ENCODE measurements at regions not wholly inside any gene's neighbourhood (a gene's known extent, or its start where the extent isn't known, plus 50 kb on each side); places are given as distances from the start of the nearest gene placed in this dataset.

DNA sequence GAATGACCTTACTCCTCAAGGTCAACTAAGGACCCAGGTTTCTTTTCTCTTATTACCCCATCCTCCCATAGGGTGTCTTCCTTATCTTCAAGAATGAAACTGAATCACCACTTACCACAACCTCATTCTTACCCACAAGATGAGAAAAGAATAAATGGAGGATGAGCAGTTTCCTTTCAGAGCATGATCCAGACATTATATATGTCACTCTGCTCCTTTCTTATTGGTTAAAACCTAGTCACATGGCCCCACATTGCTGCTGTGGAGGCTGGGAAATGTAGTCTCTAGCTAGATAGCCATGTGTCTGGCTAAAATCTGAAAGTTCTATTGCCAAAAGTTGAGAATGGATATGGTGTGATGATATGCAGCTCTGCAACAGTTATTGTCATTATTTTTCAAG, 62.4 kb upstream of the RAI2 start:
- H3K27me3 ChIP-seq, result no peaks in the 10 kb centered on the region
- H3K4me3 ChIP-seq, result no peak overlapping the region
- ATAC-seq, result no peak
- TF ChIP-seq POLR2AphosphoS5 (IDR thresholded peaks at IDR 0.05) (no peak), EP300 (IDR thresholded peaks at IDR 0.05) (no peak), POLR2A (IDR thresholded peaks at IDR 0.05) (no peak)
- TF ChIP-seq, protein P1, sequence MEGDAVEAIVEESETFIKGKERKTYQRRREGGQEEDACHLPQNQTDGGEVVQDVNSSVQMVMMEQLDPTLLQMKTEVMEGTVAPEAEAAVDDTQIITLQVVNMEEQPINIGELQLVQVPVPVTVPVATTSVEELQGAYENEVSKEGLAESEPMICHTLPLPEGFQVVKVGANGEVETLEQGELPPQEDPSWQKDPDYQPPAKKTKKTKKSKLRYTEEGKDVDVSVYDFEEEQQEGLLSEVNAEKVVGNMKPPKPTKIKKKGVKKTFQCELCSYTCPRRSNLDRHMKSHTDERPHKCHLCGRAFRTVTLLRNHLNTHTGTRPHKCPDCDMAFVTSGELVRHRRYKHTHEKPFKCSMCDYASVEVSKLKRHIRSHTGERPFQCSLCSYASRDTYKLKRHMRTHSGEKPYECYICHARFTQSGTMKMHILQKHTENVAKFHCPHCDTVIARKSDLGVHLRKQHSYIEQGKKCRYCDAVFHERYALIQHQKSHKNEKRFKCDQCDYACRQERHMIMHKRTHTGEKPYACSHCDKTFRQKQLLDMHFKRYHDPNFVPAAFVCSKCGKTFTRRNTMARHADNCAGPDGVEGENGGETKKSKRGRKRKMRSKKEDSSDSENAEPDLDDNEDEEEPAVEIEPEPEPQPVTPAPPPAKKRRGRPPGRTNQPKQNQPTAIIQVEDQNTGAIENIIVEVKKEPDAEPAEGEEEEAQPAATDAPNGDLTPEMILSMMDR (IDR thresholded peaks at IDR 0.05), result no peak
- no peaks in the 10 kb centered on the region for H3K4me1 ChIP-seq
- H3K27ac ChIP-seq, result no peak overlapping the region
- H3K36me3 ChIP-seq, result no peaks in the 10 kb centered on the region
- H3K9me3 ChIP-seq, result no peaks in the 10 kb centered on the region

DNA sequence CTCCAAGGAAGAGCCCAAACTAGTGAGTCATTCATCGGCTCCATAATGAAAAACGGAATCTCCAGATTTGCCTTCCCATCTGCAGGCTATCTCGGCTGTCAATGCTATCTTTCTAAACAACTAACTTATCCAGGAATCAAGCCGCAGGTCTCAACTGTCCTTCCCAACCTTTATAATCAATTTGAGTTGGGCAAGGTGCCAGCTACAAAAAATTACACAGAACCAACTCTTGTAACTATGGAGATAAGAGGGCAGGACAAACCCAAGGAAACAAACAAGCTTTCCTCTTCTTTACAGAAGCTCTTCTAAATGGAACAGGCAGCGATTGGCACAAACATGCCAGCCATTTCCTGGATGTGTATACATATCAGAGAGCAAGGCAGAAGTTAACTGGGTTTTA, 61.2 kb upstream of the RAI2 start:
- no peaks in the 10 kb centered on the region for H3K36me3 ChIP-seq
- no peaks in the 10 kb centered on the region for H3K9me3 ChIP-seq
- 26 to 78% methylated on average over 3 to 4 of the region's 5 CpGs for WGBS, 2 donors (ENCODE audit: low coverage in 1 of 2)
- TF ChIP-seq EP300 (IDR thresholded peaks at IDR 0.05) (no peak), POLR2AphosphoS5 (IDR thresholded peaks at IDR 0.05) (no peak), POLR2A (IDR thresholded peaks at IDR 0.05) (no peak)
- TF ChIP-seq, protein P1 (IDR thresholded peaks at IDR 0.05), result no peak
- ATAC-seq, result no peak
- no peaks in the 10 kb centered on the region for H3K27me3 ChIP-seq
- H3K4me3 ChIP-seq, result no peak overlapping the region
- no peak overlapping the region for H3K27ac ChIP-seq
- no peaks in the 10 kb centered on the region for H3K4me1 ChIP-seq

DNA sequence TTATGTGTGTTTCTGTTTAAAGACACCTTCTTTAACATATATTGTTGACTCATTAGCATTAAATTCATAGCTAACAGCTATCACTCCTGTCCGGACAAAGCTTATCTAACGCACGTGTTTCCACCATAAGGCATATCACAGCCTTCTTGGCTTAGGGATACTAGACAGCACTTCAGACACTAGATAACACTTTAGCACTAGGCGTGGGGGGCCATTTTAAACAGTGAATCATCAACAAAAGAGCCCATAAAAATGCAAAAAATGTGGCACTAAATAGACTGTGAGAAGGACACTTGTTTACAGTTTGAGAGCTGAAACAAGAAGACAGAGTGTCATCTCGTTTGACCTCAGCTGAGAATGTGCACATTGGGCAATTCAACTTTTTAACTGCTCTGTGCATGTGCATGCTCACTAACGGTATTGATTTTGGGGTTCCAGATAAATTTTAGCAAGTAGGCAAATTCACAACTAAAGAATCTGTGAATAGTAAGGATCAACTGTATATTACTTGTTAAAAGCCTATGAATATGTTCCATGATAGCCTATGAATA, 58.9 kb upstream of the RAI2 start:
- no peaks in the 10 kb centered on the region for H3K4me1 ChIP-seq

DNA sequence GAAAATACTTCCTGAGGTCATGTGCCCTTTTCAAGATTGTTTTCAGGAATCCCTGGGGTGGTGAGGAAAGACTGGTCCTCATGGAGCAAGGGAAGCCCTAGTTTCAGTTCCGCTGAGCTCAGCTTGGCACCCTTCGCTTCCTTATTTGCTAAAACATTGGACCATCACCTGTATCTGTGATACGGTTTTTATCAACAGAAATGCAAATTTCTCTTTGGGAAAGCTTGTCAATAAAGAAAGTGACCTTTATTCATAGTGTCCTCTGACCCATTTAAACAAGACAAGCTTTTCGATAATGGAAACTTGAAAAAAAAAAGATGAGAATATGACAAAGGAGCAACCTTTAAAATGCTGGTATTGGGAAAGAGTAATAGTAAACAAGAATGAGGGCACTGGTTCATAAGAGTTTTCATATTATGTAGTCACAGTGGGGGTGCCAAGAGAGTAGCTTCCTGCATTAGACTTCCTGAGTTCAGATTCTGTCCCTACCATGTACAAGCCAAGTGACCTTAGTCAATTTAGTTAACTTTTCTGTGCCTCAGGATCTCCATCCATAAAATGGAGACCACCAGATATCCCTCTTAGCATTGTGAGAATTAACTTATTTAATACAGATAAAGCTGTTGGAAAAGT, 57.0 kb upstream of the RAI2 start:
- no peaks in the 10 kb centered on the region for H3K27me3 ChIP-seq
- no peak for ATAC-seq
- H3K4me3 ChIP-seq, result no peak overlapping the region
- WGBS, 2 donors (ENCODE audit: low coverage in 1 of 2), result 61% methylated on average over 3 of the region's 4 CpGs; no CpG with 5 or more reads in 1 of the 2 donors
- no peaks in the 10 kb centered on the region for H3K36me3 ChIP-seq
- no peak for TF ChIP-seq POLR2AphosphoS5 (IDR thresholded peaks at IDR 0.05)
- TF ChIP-seq, protein P1 (IDR thresholded peaks at IDR 0.05), result no peak
- TF ChIP-seq EP300 (IDR thresholded peaks at IDR 0.05), result no peak
- TF ChIP-seq POLR2A (IDR thresholded peaks at IDR 0.05), result no peak
- H3K27ac ChIP-seq, result no peak overlapping the region
- no peaks in the 10 kb centered on the region for H3K4me1 ChIP-seq
- no peaks in the 10 kb centered on the region for H3K9me3 ChIP-seq

More for the DNA sequence above, 58.9 kb upstream of the RAI2 start:
- no peak for ATAC-seq
- no peaks in the 10 kb centered on the region for H3K9me3 ChIP-seq
- H3K4me3 ChIP-seq, result no peak overlapping the region
- H3K36me3 ChIP-seq, result no peaks in the 10 kb centered on the region
- no peaks in the 10 kb centered on the region for H3K27me3 ChIP-seq
- no peak overlapping the region for H3K27ac ChIP-seq
- no peak for TF ChIP-seq POLR2A (IDR thresholded peaks at IDR 0.05)
- no peak for TF ChIP-seq POLR2AphosphoS5 (IDR thresholded peaks at IDR 0.05)
- TF ChIP-seq EP300 (IDR thresholded peaks at IDR 0.05), result no peak
- TF ChIP-seq, protein P1 (IDR thresholded peaks at IDR 0.05), result no peak
- WGBS, 2 donors (ENCODE audit: low coverage in 1 of 2), result 38 to 69% methylated on average over 2 to 6 of the region's 6 CpGs

DNA sequence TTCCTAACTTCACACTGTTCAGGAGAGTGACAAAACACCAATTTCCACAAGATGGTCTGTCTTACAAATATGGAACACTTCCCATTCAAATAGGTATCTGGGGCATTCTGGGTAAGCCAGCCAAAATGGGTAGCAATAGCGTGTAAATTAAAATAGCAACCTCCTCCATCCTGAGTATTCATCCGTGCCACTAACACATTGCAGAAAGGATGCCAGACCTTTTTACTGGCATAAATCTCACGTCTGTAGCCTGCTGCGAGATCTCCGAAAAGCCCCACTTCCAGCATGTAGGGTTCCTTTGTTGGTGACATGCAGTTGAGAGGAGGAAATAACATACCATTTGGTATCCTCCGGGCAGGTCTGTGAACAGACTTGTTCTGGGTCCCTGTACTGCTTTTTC, 52.7 kb upstream of the RAI2 start:
- no peaks in the 10 kb centered on the region for H3K4me1 ChIP-seq
- H3K36me3 ChIP-seq, result no peaks in the 10 kb centered on the region
- TF ChIP-seq EP300 (IDR thresholded peaks at IDR 0.05) (no peak), POLR2AphosphoS5 (IDR thresholded peaks at IDR 0.05) (no peak), POLR2A (IDR thresholded peaks at IDR 0.05) (no peak)
- TF ChIP-seq, protein P1 (IDR thresholded peaks at IDR 0.05), result no peak
- no peaks in the 10 kb centered on the region for H3K9me3 ChIP-seq
- 77 to 100% methylated on average over 1 to 6 of the region's 6 CpGs for WGBS, 2 donors (ENCODE audit: low coverage in 1 of 2)
- no peaks in the 10 kb centered on the region for H3K27me3 ChIP-seq
- no peak overlapping the region for H3K27ac ChIP-seq
- H3K4me3 ChIP-seq, result no peak overlapping the region
- no peak for ATAC-seq

Data from gastroesophageal sphincter (tissue), 4 donors.